Hematopoietic multipotent progenitor cell treated with erythropoietin and hydrocortisone succinate and interleukin-3 and kit ligand, for 6 days (in vitro differentiated cells): ENCODE measurements at regions not wholly inside any gene's neighbourhood (a gene's known extent, or its start where the extent isn't known, plus 50 kb on each side); places are given as distances from the start of the nearest gene placed in this dataset.
"Not testable (repeated sequence)": the region's sequence is repeated elsewhere in the genome, so short reads cannot be mapped to it uniquely, and the experiment has no call there.

ENCODE experiments used
- DNase-seq: peaks from one replicate; pipeline ENCODE4 v3.0.0-alpha.2; 2015

DNA sequence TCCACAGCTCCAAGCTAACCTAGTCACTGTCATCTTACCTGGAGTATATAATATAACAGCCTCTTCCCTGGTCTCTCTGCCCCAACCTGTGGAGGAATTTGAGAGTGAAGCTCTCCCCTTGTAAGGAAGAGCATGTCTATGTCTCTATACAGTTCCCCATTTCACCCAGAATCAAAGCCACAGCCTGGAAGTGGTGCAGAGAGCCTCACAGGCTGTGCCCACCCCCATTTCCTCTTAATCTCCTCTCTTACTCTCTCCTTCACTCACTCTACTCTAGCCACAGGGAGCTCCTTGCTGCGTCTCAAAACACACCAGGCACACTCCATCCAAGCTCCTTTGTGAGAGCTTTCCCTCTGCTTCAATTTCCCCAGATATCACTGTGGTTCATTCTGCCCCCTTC lies 302.5 kb upstream of the ISX start:
- peak; percentile 23 for DNase-seq

DNA sequence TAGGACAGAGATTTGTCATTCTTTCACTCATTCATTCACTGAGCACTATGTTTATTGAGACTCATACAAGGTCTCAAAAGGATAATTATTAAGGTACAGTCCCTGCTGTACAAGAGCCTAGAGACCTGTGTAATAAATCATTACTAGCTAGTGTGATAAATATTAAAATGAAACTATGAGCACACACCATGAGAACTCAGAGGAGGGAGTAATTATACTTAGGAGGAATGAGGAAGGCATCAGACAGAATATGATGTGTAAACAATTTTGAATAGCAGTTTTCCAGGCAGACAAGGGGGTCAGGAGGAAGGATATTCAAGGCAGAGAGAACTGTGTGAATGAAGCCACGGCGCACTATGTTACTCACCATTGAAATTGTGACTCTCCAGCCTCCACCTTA lies 300.8 kb upstream of the ISX start:
- no peak for DNase-seq

DNA sequence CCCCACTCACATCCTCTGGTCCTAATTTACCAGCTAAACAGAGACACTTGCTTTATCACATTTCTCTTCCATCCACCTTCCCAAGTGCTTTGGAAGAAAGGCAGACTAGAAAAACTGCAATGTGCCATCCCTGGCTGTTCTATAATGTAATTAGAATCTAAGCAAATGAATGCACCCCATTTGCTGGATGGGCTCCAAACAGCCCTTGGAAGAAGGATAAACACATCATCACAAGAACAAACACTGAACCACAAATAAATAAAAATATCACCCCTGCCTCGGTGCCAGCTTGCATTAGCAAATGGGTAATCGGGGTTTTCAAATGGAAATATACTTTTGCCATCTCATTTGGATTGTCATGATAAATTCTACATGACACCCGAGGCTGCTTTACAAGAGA lies 296.6 kb upstream of the ISX start:
- DNase-seq, result no peak

DNA sequence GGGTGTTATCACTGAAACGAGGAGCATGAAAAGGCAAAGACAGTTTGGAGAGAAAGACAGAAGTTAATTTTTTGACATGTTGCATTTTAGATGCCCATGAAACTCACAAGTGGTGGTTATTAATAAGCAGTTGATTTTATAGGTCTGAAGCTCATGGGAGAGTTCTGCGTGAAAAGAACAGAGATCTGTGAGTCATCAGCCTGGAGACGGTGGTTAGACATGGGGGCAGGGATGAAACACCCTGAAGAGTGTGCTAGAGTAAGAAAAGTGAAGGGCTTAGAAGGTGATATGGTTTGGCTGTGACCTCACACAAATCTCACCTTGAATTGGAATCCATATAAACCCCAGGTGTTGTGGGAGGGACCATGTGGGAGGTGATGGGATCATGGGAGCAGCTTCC lies 289.1 kb upstream of the ISX start:
- DNase-seq, result no peak

DNA sequence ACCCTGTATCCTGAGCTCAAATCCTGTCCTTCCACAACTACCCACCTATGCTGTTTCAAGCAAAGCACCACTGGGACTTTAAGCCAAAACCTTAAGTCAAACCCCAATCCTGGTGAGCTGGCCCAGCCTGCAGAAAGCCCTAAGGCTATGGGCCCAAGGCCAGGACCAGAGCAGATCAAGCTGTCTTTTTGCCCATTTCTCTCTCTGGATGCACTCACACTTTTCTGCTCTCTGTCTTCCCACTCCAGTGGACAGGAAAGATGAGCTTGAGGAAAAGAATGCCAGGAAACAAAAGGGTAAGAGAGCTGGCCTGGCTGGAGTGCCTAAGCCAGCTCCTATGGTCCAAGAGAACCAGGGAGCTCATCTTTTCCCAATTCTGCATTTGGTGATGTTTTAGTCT lies 284.3 kb upstream of the ISX start:
- no peak for DNase-seq

DNA sequence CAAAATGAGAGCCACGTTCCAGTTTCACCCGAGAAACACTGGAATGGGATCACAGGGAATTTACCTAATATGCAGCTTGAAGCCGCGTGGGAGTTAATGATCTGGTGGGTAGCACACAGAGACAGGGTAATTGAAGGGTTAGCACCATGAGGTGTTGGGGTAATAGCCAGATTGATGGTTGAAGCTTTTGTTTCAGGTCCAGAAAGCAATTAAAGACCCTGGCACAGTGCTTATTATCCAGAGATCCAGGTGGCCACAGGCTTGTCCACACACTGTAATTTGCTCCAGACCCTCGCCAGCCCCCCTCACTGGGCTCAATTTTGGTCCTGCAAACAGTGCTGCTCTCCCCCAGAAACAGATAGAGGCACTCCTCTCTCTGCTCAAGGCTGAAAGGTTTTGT lies 282.5 kb upstream of the ISX start:
- DNase-seq, result no peak

DNA sequence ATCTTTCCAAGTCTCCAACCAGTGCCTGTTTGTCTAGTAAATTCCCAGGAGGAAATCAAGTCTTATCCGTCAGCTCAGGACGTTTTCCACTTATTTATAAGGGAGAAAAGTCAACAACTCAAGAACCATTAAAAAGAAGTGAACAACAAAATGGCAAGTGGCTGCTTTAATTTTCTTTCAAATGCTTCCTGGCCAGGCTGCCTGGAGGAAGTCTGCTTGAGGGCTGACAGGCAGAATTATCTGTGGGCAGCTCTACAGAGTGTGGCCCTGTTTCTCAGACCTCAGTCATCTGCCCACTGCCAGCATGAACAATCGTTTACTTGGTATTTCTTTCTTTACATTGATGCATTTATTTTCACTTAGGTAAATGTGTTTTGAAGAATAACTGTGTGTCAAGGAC lies 281.9 kb upstream of the ISX start:
- DNase-seq, result peak; percentile 25

DNA sequence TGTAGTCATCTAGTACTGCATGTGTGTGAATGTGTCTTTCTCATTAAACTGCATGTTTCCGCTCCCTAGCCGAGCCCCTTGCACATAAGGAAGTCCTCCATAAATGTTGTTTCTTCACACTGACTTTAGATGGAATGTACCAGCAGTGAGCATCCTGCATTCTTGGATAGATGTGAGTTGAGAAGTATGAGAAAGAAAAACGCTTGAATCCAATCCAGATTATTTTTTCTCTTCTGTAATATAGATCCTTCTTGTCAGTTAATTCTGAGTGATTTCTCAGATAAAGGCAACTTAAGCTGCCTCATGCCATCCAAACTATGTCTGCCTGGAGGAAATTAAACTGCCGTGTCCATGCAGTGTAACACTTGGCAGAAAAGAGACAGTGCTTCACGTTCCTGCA lies 268.1 kb upstream of the ISX start:
- no peak for DNase-seq

DNA sequence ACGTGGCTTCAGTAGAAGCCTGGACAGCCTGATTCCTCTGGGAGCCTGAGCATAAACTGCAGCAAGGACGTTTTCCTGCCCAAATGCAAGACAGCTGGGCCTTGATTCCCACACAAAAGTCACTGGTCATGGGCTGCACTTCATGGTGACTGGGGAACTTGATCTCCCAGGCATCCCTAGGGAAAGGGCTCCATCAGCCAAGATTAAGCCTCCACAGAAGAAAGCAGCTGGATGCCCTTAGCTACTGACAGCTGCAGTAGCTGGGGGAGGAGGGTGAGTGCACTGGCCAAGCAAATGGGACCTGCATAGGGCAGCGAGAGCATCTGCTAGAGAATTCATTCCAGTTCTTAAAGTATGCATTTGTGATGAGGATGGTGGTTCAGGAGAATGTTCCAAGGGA lies 267.4 kb upstream of the ISX start:
- DNase-seq, result no peak

DNA sequence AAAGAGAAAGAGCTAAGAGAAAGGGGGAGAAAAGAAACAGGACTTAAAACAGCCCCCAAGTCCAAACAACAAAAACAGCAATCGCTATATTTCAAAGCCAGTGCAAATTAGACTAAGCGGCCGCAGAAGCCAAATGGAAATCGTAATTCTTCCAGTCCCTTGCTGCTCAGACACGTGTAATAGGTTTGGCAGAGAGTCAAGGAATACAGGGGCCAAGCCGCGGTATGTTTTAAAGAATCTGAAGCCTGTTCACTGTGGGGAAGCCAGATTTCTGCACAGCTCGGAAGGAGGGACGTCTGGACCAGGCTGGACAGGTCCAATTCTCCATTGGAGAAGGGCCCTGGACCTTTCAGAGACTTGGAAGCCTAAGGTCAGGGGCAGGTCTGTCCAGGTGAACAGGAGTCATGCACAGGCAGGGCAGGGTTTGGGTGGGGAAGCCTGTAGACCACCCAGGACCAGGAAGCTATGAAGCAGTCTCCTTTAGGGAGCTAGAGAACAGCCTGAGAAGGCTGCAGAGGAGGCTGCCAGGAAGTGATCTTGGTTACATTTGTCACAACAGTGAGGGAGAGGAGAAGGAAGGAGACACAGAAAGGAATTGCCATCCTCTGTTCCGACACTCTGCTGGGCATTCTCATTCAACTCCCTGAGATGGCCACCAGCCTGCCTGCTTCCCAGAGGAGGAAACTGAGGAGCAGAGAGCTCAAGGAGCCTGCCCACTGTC lies 265.5 kb upstream of the ISX start:
- no peak for DNase-seq

DNA sequence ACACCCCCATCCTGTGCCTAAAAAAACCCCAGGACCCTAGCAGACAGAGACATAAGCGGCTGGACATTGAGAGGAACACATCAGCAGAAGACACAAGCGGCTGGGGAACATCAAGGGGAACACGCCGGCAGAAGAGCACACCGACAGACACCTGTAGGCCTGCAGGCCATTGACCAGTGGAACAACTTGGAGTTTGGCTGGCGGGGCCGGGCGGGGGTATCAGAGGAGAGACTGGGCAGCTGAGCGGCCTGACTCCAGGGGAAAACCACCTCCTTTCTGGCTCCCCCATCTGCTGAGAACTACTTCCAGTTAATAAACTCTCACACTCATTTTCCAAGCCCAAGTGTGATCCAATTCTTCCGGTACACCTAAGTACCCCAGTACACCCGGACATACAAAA lies 264.7 kb upstream of the ISX start:
- no peak for DNase-seq

DNA sequence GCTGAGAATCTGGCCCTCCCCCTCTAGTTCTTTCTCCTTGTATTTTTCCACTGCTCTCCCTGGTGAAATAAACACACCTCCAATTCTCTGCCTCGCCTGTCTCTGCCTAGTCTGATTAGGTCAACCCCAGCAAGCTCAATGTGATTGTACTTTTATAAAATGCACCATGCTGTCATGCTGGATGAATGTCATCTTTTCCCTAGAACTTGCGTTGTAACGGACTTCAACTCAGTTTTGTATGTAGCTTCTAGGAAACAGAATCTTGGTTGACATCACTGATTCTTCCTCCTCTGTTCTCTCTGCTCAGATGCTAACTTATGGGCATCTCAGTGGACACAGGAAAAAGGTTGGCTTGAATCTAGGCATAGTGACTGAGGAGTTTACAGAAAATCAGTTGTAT lies 261.9 kb upstream of the ISX start:
- no peak for DNase-seq

DNA sequence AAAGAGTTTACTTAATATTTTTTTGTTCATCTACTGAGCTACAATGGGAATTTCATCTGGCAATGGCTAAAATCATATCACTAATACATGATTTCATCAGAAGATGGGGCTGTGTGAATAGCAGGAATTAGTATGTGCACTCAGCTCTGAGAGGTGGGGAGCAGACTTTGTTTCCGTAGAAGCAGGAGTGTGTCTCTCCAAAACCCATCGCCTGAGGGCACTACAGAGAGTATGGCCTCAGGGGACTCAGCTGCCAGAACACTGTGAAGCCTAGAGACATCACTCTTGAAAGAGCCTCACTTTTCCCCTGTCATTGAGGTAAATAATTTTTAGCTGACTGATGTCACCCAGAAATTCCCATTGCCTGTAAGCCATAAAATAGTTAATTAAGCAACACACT lies 261.4 kb upstream of the ISX start:
- no peak for DNase-seq

DNA sequence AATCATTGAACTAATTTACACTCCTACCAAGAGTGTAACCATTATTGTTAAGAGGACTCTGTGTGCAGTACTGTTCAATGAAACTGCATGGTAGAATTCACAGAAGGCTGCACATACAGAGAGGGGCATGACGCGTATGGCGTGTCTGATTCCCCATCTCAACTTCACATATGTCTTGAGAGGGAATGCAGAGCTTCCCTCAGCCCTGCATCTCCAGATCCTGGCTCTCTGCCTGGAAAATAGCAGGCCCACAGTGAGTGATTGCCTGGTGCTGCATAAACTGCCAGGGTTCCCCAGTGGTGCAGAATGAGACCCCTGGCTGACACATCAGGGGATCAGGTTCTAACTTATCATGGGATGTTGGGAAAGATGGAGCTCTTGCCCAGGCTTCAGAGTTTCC lies 260.2 kb upstream of the ISX start:
- DNase-seq, result no peak

DNA sequence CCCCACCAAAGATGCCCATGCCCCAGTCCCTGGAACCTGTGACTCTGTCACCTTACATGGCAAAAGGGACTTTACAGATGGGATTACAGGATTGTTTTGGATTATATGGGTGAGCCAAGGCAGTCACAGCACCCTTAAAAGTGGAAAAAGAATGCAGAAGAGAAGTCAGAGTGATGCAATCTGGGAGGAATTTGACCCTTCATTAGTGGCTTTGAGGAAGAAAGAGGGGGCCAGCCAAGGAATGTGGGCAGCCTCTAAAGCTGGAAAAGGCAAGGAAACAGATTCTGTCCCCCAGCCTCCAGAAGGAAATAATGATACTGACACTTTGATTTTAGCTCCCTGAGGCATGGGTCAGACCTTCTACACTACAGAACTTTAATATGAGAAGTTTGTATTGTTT lies 257.3 kb upstream of the ISX start:
- no peak for DNase-seq

DNA sequence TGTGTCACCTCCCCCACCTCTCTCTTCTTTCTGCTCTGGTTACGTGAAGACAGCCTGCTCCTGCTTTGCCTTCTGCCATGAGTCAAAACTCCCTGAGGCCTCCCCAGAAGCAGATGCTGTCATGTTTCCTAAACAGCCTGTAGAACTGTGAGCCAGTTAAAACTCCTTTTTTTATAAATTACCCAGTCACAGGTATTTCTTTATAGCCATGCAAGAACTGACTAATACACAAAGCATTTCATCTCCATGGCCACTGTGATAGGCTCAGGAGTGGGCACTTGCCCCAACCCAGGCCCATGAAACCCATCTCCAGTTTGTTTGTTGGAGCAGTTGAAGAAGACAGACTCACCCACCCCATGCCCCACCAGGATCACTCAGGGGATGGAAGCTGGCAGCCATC lies 253.3 kb upstream of the ISX start:
- DNase-seq, result no peak

DNA sequence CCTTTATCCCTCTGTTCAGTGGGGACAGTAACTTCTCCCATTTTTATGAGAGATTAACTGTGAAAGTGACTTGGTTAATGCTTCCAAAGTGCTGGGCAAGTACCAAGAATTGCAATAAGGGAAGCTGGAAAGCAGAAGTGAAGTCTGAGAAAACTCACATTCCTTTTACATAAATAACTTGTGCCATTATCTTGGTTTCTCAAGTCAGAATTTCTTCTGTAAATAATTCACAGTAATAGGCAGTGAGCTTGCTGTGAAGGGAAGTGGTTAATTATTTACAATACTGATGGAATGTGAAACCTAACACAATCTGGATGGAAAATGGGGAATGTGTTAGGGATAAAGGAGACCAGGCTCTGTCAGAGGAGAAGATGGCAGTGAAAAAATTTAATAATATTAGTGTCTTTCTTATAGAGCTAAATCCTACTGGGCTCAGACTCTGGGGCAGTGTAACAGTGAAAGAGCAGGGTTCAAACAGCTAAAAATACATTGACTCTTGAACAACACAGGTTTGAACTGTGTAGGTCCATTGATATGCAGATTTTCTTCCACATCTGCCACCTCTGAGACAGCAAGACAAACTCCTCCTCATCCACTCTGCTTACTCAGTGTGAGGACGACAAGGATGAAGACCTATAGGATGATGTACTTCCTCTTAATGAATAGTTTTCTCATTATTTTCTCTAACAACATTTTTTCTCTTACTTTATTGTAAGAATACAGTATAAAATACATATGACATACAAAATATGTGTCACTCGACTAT lies 251.5 kb upstream of the ISX start:
- no peak for DNase-seq

DNA sequence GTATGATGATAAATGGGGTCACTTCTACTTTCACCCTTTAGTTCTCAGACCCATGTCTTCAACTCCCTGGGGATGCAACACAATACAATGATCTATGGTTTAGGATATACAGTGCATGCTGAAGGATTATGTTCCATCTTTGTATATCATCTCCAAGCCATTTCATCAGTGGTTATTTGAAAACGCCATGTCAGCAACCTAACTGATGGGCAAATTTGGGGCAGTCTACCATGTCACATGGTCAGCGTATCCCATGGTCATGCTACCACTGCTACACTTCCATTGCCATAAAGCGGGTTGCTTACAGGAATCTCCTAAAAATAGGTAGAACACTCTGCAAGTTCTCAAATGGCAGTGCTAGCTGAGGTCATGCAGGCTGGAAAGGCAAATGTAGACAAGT lies 236.5 kb upstream of the ISX start:
- DNase-seq, result no peak

DNA sequence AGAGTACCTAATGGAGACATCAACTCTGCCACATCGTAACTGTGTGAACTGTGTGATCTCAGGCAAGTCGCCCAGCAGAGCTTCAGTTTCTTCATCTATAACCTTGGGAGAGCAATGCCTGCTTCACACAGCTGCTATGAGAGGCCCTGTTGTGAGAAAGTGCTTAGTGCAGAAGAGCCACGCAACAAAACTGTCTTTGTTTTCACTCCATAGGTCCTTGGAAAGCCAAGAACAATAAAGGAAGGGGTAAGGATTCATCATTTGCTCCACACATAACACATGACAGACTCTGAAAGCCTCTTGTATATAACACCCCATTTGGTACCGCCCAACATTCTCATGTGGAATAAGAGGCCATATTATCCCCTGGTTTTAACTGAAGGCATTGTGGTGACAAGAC lies 231.9 kb upstream of the ISX start:
- no peak for DNase-seq

DNA sequence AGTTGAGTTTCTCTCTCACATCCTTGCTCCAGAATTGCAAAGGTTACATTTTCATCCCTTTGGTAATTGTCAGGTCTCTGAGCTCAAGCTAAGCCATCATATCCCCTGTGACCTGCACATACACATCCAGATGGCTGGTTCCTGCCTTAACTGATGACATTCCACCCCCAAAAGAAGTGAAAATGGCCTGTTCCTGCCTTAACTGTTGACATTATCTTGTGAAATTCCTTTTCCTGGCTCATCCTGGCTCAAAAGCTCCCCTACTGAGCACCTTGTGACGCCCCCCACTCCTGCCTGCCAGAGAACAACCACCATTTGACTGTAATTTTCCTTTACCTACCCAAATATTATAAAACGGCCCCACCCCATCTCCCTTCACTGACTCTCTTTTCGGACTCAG lies 231.4 kb upstream of the ISX start:
- DNase-seq, result not testable (repeated sequence)

DNA sequence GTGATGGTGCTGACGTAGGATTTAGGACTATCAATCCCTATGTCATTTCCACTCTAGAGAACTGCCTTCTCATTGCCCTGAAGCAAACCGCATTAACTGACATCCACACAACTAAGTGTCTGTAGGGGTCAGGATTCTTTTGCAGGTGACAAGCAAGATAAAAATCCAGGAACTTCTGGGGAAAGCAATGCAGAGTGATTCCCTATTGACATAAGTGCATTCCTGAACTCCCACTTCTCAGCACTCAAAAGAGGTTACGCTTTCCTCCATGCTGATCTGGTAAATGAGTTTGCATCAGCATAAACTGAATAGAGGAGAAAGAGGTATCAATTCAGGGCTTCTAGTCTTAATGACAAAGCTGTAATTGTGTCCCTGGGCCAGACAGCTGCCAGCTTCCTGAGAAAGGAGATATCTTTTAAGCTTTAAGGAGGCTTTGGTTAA lies 224.6 kb upstream of the ISX start:
- no peak for DNase-seq

DNA sequence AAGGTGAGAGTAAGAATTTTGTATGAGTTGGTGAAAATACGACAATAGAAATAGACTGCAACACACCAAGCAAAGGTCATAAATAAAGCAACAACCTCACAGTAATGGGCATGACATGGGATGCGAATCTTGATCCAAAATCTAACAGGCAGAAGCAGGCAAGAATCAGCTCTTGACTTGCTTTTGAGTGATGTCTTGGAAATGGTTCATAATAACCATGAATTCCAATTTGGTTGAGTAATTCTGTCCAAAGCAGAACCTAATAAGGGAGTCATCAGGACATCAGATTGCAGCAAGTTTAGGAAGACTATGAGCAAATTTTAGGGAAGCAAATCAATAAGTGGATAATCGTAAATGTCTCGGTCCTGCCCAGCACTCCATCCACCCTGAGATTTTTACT lies 224.0 kb upstream of the ISX start:
- no peak for DNase-seq

DNA sequence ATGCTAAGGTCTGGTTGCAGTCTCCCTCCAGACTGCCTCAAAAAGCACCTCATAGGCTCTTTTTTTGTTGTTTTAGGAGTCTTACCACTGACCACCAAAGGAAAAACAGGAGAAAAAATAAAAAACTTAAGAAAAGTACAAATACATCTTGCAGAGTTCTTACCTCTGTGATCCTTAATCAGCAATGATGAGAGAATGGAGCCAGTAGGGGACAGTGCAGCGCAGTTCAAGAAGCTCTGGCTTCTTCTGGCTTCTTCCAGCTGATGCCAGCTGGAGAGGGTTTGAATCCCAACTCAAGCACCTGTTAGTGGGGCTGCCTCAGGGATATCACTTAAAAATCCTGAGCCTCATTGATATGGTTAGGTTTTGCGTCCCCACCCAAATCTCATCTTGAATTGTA lies 223.3 kb upstream of the ISX start:
- DNase-seq, result no peak

DNA sequence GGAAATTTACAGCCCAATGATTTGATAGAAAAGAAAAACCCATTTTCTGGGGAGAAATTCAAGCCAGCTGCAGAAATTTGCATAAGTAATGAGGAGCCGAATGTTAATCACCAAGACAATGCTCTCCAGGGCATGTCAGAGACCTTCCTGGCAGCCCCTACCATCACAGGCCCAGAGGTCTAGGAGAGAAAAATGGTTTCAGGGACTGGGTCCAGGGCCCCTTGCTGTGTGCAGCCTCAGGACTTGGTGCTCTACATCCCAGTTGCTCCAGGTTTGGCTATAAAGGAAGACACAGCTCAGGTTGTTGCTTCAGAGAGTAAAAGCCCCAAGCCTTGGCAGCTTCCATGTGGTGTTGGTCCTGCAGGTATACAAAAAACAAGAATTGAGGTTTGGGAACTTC lies 222.2 kb upstream of the ISX start:
- not testable (repeated sequence) for DNase-seq

DNA sequence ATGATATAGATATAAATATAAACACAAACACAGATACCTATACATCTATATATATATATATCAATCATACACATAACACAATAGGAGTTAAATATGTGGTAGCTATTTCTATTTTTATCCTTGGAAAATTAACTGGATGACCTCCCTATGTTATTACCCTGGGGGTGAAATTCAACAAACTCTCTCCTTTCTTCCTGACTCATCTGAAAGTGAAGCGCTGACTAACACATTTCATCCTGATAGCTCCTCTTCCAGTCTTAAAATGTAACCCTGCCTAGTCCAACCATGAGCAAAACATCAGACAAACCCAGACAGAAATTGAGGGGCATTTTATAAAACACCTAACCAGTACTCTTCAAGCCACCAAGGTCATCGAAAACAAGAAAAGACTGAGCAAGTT lies 220.6 kb upstream of the ISX start:
- no peak for DNase-seq
